ENCODE measurements at regions not wholly inside any gene's neighbourhood (a gene's known extent, or its start where the extent isn't known, plus 50 kb on each side); places are given as distances from the start of the nearest gene placed in this dataset.
"Not testable (repeated sequence)": the region's sequence is repeated elsewhere in the genome, so short reads cannot be mapped to it uniquely, and the experiment has no call there.

GRCh38 chr12:67791362-67791761 lies 142.8 kb downstream of the DYRK2 start:
- H3K27ac ChIP-seq = not testable (repeated sequence)

GRCh38 chr12:67792185-67792584 lies 143.6 kb downstream of the DYRK2 start:
- no peak overlapping the region for H3K4me3 ChIP-seq
- H3K27ac ChIP-seq = no peak overlapping the region

More at GRCh38 chr12:67791362-67791761, 142.8 kb downstream of the DYRK2 start:
- not testable (repeated sequence) for H3K4me3 ChIP-seq

GRCh38 chr12:67794161-67794560 lies 145.6 kb downstream of the DYRK2 start:
- no peak overlapping the region for H3K27ac ChIP-seq
- H3K4me3 ChIP-seq = no peak overlapping the region

- H3K27ac ChIP-seq = no peak overlapping the region
- no peak overlapping the region for H3K4me3 ChIP-seq
Observed at GRCh38 chr12:67795236-67795635, 146.7 kb downstream of the DYRK2 start.

GRCh38 chr12:67797185-67797741 lies 148.7 kb downstream of the DYRK2 start:
- no peak overlapping the region for H3K4me3 ChIP-seq
- H3K27ac ChIP-seq = no peak overlapping the region

- no peak overlapping the region for H3K4me3 ChIP-seq
- H3K27ac ChIP-seq = no peak overlapping the region
Observed at GRCh38 chr12:67797753-67798152, 149.2 kb downstream of the DYRK2 start.

GRCh38 chr12:67798768-67799167 lies 150.2 kb downstream of the DYRK2 start:
- peak overlapping the region in 1 of 21 experiments; percentile 1 for H3K27ac ChIP-seq
- no peak overlapping the region for H3K4me3 ChIP-seq

GRCh38 chr12:67802731-67803130 lies 154.2 kb downstream of the DYRK2 start:
- H3K27ac ChIP-seq = no peak overlapping the region
- H3K4me3 ChIP-seq = no peak overlapping the region

- H3K27ac ChIP-seq = no peak overlapping the region
- H3K4me3 ChIP-seq = no peak overlapping the region
Observed at GRCh38 chr12:67803278-67803993, 154.9 kb downstream of the DYRK2 start.

GRCh38 chr12:67804168-67804567 lies 155.6 kb downstream of the DYRK2 start:
- Histone ChIP-seq H3K27ac (no peak overlapping the region), H3K4me3 (no peak overlapping the region)

- Histone ChIP-seq H3K4me3 (no peak overlapping the region), H3K27ac (no peak overlapping the region)
Observed at GRCh38 chr12:67807814-67808213, 159.3 kb downstream of the DYRK2 start.

GRCh38 chr12:67810166-67810565 lies 161.6 kb downstream of the DYRK2 start:
- Histone ChIP-seq H3K27ac (no peak overlapping the region), H3K4me3 (no peak overlapping the region)

- no peak overlapping the region for H3K4me3 ChIP-seq
- H3K27ac ChIP-seq = no peak overlapping the region
Observed at GRCh38 chr12:67811437-67812361, 163.2 kb downstream of the DYRK2 start.

GRCh38 chr12:67813456-67813904 lies 164.9 kb downstream of the DYRK2 start:
- Histone ChIP-seq H3K27ac (no peak overlapping the region), H3K4me3 (no peak overlapping the region)

- Histone ChIP-seq H3K27ac (no peak overlapping the region), H3K4me3 (no peak overlapping the region)
Observed at GRCh38 chr12:67816269-67816668, 167.7 kb downstream of the DYRK2 start.

GRCh38 chr12:67818459-67818903 lies 169.9 kb downstream of the DYRK2 start:
- no peak overlapping the region for H3K27ac ChIP-seq
- no peak overlapping the region for H3K4me3 ChIP-seq

- H3K4me3 ChIP-seq = no peak overlapping the region
- no peak overlapping the region for H3K27ac ChIP-seq
Observed at GRCh38 chr12:67819902-67820301, 169.3 kb upstream of the IFNG-AS1 start.

GRCh38 chr12:67820694-67821093 lies 168.6 kb upstream of the IFNG-AS1 start:
- no peak overlapping the region for H3K27ac ChIP-seq

GRCh38 chr12:67822826-67823225 lies 166.4 kb upstream of the IFNG-AS1 start:
- no peak overlapping the region for H3K27ac ChIP-seq
- no peak overlapping the region for H3K4me3 ChIP-seq

More at GRCh38 chr12:67820694-67821093, 168.6 kb upstream of the IFNG-AS1 start:
- no peak overlapping the region for H3K4me3 ChIP-seq

GRCh38 chr12:67826148-67826547 lies 163.1 kb upstream of the IFNG-AS1 start:
- Histone ChIP-seq H3K27ac (no peak overlapping the region), H3K4me3 (no peak overlapping the region)
